Mesendoderm (in vitro differentiated cells): ENCODE measurements at regions not wholly inside any gene's neighbourhood (a gene's known extent, or its start where the extent isn't known, plus 50 kb on each side); places are given as distances from the start of the nearest gene placed in this dataset.

Experiments
- DNase-seq: peaks from one replicate; pipeline ENCODE4 v3.0.0; 2013
- H2AK5ac ChIP-seq: 2 replicates; pipeline ENCODE4 v1.6.1; 2013; ENCODE audit warnings: low read length, inconsistent platforms
- H2BK120ac ChIP-seq: 2 replicates; pipeline ENCODE4 v1.6.1; 2013; ENCODE audit warnings: low read depth, mild to moderate bottlenecking, low read length, moderate library complexity, mixed read lengths
- H2BK15ac ChIP-seq: replicated peaks from 2 replicates; pipeline ENCODE4 v1.6.1; 2013; ENCODE audit warnings: low read depth, mild to moderate bottlenecking, moderate library complexity
- H2BK5ac ChIP-seq: 2 replicates; pipeline ENCODE4 v1.6.1; 2013; ENCODE audit warnings: low read length, inconsistent platforms
- H3K18ac ChIP-seq: 2 replicates; pipeline ENCODE4 v1.6.1; 2013; ENCODE audit warnings: mild to moderate bottlenecking, low read length, mixed read lengths
- H3K23ac ChIP-seq: one replicate; pipeline ENCODE4 v1.6.1; 2013; ENCODE audit warnings: low read length
- H3K27ac ChIP-seq: 2 replicates; pipeline ENCODE4 v1.5.1; 2013; ENCODE audit warnings: low read depth, mild to moderate bottlenecking, inconsistent platforms, low read length, moderate library complexity
- H3K27me3 ChIP-seq: 2 replicates; pipeline ENCODE4 v1.6.1; 2013; ENCODE audit warnings: low read length, control low read depth, mild to moderate bottlenecking, inconsistent platforms; ENCODE audit not compliant: insufficient read depth, poor library complexity
- H3K36me3 ChIP-seq: 2 replicates; pipeline ENCODE4 v1.6.1; 2013; ENCODE audit warnings: low read length, inconsistent platforms; ENCODE audit not compliant: control insufficient read depth, insufficient read depth
- H3K4ac ChIP-seq: one replicate; pipeline ENCODE4 v1.6.1; 2013; ENCODE audit warnings: low read depth, mild to moderate bottlenecking, low read length, moderate library complexity
- H3K4me1 ChIP-seq: 2 replicates; pipeline ENCODE4 v1.6.1; 2013; ENCODE audit warnings: low read depth, low read length, inconsistent platforms; ENCODE audit not compliant: control insufficient read depth
- H3K4me2 ChIP-seq: 2 replicates; pipeline ENCODE4 v1.6.1; 2013; ENCODE audit warnings: low read length
- H3K4me3 ChIP-seq: 2 replicates; pipeline ENCODE4 v1.5.1; 2013; ENCODE audit warnings: mild to moderate bottlenecking, low read length
- H3K56ac ChIP-seq: one replicate; pipeline ENCODE4 v1.6.1; 2013; ENCODE audit warnings: low read length
- H3K79me1 ChIP-seq: 2 replicates; pipeline ENCODE4 v1.6.1; 2013; ENCODE audit warnings: low read length, inconsistent platforms
- H3K79me2 ChIP-seq: 2 replicates; pipeline ENCODE4 v1.6.1; 2013; ENCODE audit warnings: mild to moderate bottlenecking, low read length; ENCODE audit not compliant: control insufficient read depth, insufficient read depth
- H3K9ac ChIP-seq: 2 replicates; pipeline ENCODE4 v1.6.1; 2013; ENCODE audit warnings: low read length, inconsistent platforms
- H4K5ac ChIP-seq: one replicate; pipeline ENCODE4 v1.6.1; 2013; ENCODE audit warnings: low read length
- H4K8ac ChIP-seq: one replicate; pipeline ENCODE4 v1.6.1; 2013; ENCODE audit warnings: low read depth, mild to moderate bottlenecking, control low read depth, low read length, moderate library complexity
- WGBS: extraction: QIAGEN DNeasy Blood & Tissue Kit; methylation state at CpG from one replicate; pipeline ENCODE4 v1.1.7; 2013; ENCODE audit warnings: low lambda C conversion rate, missing lambda C conversion rate; ENCODE audit not compliant: insufficient coverage; ENCODE audit errors: extremely low coverage; 5-methylcytosine and 5-hydroxymethylcytosine counted together

DNA sequence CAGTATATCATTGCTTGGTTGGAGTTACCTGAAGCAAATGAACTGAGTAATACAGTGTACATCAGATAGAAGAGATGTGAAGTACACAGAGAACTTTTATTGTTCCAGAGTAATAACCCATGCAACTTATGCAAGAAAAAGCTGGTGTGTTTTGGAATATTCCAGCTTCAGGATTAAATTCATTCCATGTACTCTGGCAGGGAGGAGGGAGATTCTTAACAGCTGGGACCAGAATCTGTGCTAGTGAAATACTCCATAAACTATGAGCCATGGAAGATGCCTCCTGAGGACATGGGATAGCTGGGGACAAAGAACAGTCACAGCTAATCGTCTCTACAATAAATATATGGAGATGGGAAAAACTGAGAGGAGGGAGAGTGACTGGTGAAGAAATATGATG, 101.6 kb upstream of the OTUD4 start:
- no peak overlapping the region for H2BK15ac ChIP-seq
- H4K8ac ChIP-seq, result no peak overlapping the region

DNA sequence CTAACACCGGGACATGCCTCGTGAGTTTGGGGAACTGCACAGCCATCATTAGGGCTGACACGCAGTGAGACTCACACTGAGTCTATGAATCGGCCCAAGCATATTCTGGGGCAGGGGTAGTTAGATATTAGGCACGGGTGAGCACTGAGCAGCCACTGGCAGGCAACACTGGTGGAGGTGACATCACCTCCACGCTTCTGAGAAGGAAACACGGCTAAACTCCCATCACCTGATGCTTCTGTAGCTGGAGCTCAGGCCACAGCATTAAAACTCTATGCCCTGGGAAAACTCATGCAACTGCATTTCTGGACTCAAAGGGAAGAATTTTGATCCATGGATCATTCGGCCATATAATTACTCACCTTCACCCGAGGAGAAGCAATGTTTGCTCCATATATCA, 100.8 kb upstream of the OTUD4 start:
- Histone ChIP-seq H2BK15ac (no peak overlapping the region), H4K8ac (no peak overlapping the region), H3K56ac (no peak overlapping the region), H3K4me3 (no peak overlapping the region), H2AK5ac (no peak overlapping the region), H3K79me1 (no peaks in the 10 kb centered on the region), H2BK120ac (no peak overlapping the region), H2BK5ac (no peak overlapping the region), H3K79me2 (no peaks in the 10 kb centered on the region), H3K4ac (no peak overlapping the region), H3K4me1 (no peaks in the 10 kb centered on the region), H3K27ac (no peak overlapping the region), H3K27me3 (no peaks in the 10 kb centered on the region), H3K18ac (no peak overlapping the region), H4K5ac (no peak overlapping the region), H3K4me2 (no peak overlapping the region), H3K23ac (no peak overlapping the region), H3K36me3 (no peaks in the 10 kb centered on the region), H3K9ac (no peak overlapping the region)
- no CpG with 5 or more reads among the region's 9 CpGs for WGBS
- no peak for DNase-seq

More for the DNA sequence above, 101.6 kb upstream of the OTUD4 start:
- no peak overlapping the region for H3K4me2 ChIP-seq
- no peak for DNase-seq
- H3K36me3 ChIP-seq, result no peaks in the 10 kb centered on the region
- no peak overlapping the region for H3K9ac ChIP-seq
- no peak overlapping the region for H2BK120ac ChIP-seq
- no peak overlapping the region for H3K4ac ChIP-seq
- H3K27ac ChIP-seq, result no peak overlapping the region
- no peaks in the 10 kb centered on the region for H3K79me2 ChIP-seq
- H3K4me1 ChIP-seq, result no peaks in the 10 kb centered on the region
- H3K27me3 ChIP-seq, result no peaks in the 10 kb centered on the region
- no peaks in the 10 kb centered on the region for H3K79me1 ChIP-seq
- H3K56ac ChIP-seq, result no peak overlapping the region
- no peak overlapping the region for H3K4me3 ChIP-seq
- no peak overlapping the region for H2BK5ac ChIP-seq
- H4K5ac ChIP-seq, result no peak overlapping the region
- WGBS, result no CpG with 5 or more reads among the region's 1 CpG
- no peak overlapping the region for H3K23ac ChIP-seq
- H3K18ac ChIP-seq, result no peak overlapping the region
- H2AK5ac ChIP-seq, result no peak overlapping the region

DNA sequence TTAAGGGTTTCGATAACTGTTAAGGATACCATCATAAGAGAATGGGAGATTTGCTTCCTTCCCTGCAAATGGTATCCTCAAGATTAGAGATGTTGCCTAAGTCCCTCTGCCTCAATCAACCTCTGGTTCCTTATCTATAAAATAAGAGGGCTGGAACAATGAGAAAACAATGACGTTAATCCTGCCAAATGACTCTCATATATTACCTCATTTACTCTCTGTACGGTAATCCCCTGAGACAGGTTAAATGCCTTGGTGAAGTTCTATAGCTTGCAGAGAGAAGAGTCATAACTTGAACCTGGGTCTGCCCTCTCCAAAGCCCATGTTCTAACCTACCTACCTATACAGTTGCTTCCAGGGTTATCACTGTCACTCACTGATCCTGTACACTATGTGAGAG, 100.2 kb upstream of the OTUD4 start:
- Histone ChIP-seq H3K4me2 (no peak overlapping the region), H2BK120ac (no peak overlapping the region), H2BK15ac (no peak overlapping the region), H4K5ac (no peak overlapping the region), H3K36me3 (no peaks in the 10 kb centered on the region), H3K79me2 (no peaks in the 10 kb centered on the region), H2BK5ac (no peak overlapping the region), H3K27ac (no peak overlapping the region), H3K4me1 (no peaks in the 10 kb centered on the region), H4K8ac (no peak overlapping the region), H3K56ac (no peak overlapping the region), H3K9ac (no peak overlapping the region), H3K4ac (no peak overlapping the region), H3K27me3 (no peaks in the 10 kb centered on the region), H3K79me1 (no peaks in the 10 kb centered on the region), H3K4me3 (no peak overlapping the region), H3K23ac (no peak overlapping the region), H3K18ac (no peak overlapping the region), H2AK5ac (no peak overlapping the region)
- DNase-seq, result peak; percentile 19
- no CpG with 5 or more reads among the region's 3 CpGs for WGBS

DNA sequence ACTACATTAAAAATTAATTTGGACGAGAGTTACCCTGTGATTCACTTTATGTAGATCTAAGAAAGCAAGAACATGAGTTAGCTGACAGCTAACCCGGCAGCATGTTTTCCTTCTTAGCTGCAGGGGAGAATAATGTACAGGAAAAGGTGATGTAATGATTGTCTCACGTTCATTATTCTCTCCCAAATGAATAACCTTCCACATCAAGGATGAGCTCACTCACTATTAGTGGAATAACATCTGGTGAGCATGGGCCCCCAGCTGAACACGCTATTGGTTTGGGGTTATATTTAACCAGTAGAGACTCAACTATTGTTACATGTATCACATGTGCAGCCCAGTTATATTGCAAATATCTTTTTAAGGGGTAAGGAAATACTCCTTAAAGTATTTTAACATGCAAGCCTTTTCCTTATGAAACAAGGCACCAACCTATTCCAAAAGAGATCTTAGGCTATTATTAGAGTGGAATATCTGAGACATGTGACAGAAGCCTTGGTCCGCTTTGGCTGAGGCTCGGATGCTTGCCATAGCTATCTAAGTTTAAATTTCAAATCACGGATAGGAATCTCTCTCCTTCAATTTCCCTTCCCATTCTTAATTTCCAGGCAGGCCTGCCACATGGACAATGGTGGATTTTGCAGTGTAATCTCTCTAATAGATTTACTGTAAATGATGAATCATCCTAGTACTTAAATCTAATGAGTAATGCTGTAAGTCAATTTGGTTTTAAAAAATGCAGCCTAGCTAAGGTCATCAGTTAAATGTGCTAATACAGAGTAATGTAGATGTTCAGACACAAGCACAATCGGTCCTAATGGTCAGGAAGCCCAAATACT, 99.0 kb upstream of the OTUD4 start:
- H3K36me3 ChIP-seq, result no peaks in the 10 kb centered on the region
- H3K4ac ChIP-seq, result no peak overlapping the region
- no peaks in the 10 kb centered on the region for H3K4me1 ChIP-seq
- DNase-seq, result no peak
- no peak overlapping the region for H3K23ac ChIP-seq
- no peak overlapping the region for H3K18ac ChIP-seq
- no peaks in the 10 kb centered on the region for H3K79me1 ChIP-seq
- H2BK5ac ChIP-seq, result no peak overlapping the region
- H3K27me3 ChIP-seq, result no peaks in the 10 kb centered on the region
- H3K4me2 ChIP-seq, result no peak overlapping the region
- H3K79me2 ChIP-seq, result no peaks in the 10 kb centered on the region
- no peak overlapping the region for H3K9ac ChIP-seq
- H3K27ac ChIP-seq, result no peak overlapping the region
- no peak overlapping the region for H4K8ac ChIP-seq
- WGBS, result no CpG with 5 or more reads among the region's 8 CpGs
- no peak overlapping the region for H4K5ac ChIP-seq
- H2AK5ac ChIP-seq, result no peak overlapping the region
- no peak overlapping the region for H2BK15ac ChIP-seq
- no peak overlapping the region for H3K56ac ChIP-seq
- H3K4me3 ChIP-seq, result no peak overlapping the region
- H2BK120ac ChIP-seq, result no peak overlapping the region

DNA sequence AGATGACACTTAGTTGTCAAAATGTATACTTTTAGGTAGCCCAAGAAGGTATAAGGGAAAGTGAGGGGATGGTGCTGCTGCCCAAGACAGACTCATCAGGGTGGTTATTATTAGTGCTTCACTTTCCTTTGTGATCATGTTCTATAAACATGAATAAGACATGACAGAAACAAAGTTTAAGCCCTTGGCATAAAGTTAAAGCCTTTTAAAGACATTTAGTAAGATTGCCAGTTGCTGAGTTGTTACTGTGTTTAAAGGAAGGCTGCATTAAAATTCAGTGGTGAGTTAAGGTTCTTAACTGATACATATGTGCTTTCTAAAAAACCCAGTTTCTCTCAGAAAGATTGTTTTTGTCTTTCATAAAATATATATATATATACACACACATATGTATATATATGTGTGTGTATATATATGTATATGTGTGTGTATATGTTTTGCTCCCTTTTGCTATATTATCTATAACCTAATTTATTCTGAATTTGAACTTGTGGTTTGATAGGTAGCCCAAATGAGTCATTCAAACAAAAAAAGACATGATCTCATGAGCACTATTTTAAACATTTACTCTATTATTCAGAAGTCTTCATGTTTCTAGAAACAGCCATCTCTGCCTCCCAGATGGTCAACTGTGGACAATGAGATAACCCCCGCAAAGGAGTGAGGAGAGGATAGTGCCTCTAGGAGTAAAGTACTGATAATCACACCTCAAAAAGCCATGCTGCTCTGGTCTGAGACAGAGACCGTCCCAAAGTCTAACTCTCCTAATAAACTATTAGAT, 98.1 kb upstream of the OTUD4 start:
- H2BK5ac ChIP-seq, result no peak overlapping the region
- H3K79me1 ChIP-seq, result no peaks in the 10 kb centered on the region
- H3K79me2 ChIP-seq, result no peaks in the 10 kb centered on the region
- no peak overlapping the region for H2BK120ac ChIP-seq
- no peak for DNase-seq
- no peaks in the 10 kb centered on the region for H3K36me3 ChIP-seq
- H3K27me3 ChIP-seq, result no peaks in the 10 kb centered on the region
- H3K23ac ChIP-seq, result no peak overlapping the region
- H4K5ac ChIP-seq, result no peak overlapping the region
- WGBS, result no CpG with 5 or more reads among the region's 2 CpGs
- no peak overlapping the region for H3K18ac ChIP-seq
- H3K4me2 ChIP-seq, result no peak overlapping the region
- no peak overlapping the region for H4K8ac ChIP-seq
- no peak overlapping the region for H3K9ac ChIP-seq
- H3K4me1 ChIP-seq, result no peaks in the 10 kb centered on the region
- no peak overlapping the region for H3K4ac ChIP-seq
- H3K56ac ChIP-seq, result no peak overlapping the region
- no peak overlapping the region for H3K27ac ChIP-seq
- no peak overlapping the region for H2BK15ac ChIP-seq
- H2AK5ac ChIP-seq, result no peak overlapping the region
- no peak overlapping the region for H3K4me3 ChIP-seq
